Body of pancreas (tissue), 4 donors: ENCODE measurements at regions not wholly inside any gene's neighbourhood (a gene's known extent, or its start where the extent isn't known, plus 50 kb on each side); places are given as distances from the start of the nearest gene placed in this dataset.
"Not testable (repeated sequence)": the region's sequence is repeated elsewhere in the genome, so short reads cannot be mapped to it uniquely, and the experiment has no call there.

Experiments used
- ATAC-seq: fragments of 150-250 bp; one replicate; pipeline ENCODE4 v1.9.1; 2016
- DNase-seq, 4 donors: peaks; one replicate each; pipeline ENCODE4 v3.0.0-alpha.2; 2019
- H3K27ac ChIP-seq, 4 donors: fragments of 200-600 bp; sonication (generic); 1 replicate in 3 of 4; 2 replicates in 1 of 4; pipeline versions ENCODE4 v1.5.1 to v1.6.1; 2016 to 2019; ENCODE audit warnings: mild to moderate bottlenecking in 1 of 4, mixed read lengths in 1 of 4, moderate library complexity in 1 of 4
- H3K27me3 ChIP-seq, 2 donors: fragments of 200-600 bp; sonication (generic); one replicate each; pipeline ENCODE4 v1.6.0; 2016; ENCODE audit warnings: mild to moderate bottlenecking in 1 of 2
- H3K36me3 ChIP-seq, 2 donors: fragments of 200-600 bp; sonication (generic); replicated peaks in 1 of 2; 2 replicates each; pipeline ENCODE4 v1.5.1; 2016; ENCODE audit warnings: low read depth in 2 of 2; ENCODE audit not compliant: insufficient read depth in 1 of 2
- H3K4me1 ChIP-seq: fragments of 200-600 bp; sonication (generic); one replicate; pipeline ENCODE4 v1.6.0; 2016
- H3K4me3 ChIP-seq, 2 donors: fragments of 200-600 bp; sonication (generic); 1 replicate in 1 of 2; 2 replicates in 1 of 2; pipeline ENCODE4 v1.5.1; 2016 to 2019
- H3K9me3 ChIP-seq, 3 donors: fragments of 200-600 bp; sonication (generic); 1 replicate in 2 of 3; 2 replicates in 1 of 3; pipeline ENCODE4 v1.5.1; 2016
- CTCF ChIP-seq, 7 experiments: fragments of 450-650 bp in 4 of 7; fragments of 200-600 bp in 3 of 7; sonication (generic) in 3 of 7; IDR thresholded peaks; one replicate each; pipeline ENCODE4 v1.5.1; 2016 to 2019; ENCODE audit warnings: antibody characterized with exemption in 7 of 7
- POLR2A ChIP-seq, 3 donors: fragments of 450-650 bp; IDR thresholded peaks; one replicate each; pipeline ENCODE4 v1.6.1; 2016; ENCODE audit warnings: antibody characterized with exemption in 3 of 3, mild to moderate bottlenecking in 2 of 3
- WGBS, 2 donors: methylation state at CpG; one replicate each; pipeline ENCODE4 v1.1.5; 2017; 5-methylcytosine and 5-hydroxymethylcytosine counted together
- intact Hi-C: fragments of 100-400 bp; cut with DNase I; formaldehyde crosslinking; loops from one replicate; pipeline ENCODE4 v1.15.1; 2023

- no peak overlapping the region for H3K4me3 ChIP-seq
- ATAC-seq (no peak), DNase-seq (no peak)
- WGBS, 2 donors: 45 to 48% methylated on average over 5 of the region's 5 CpGs
- no peak overlapping the region for H3K27ac ChIP-seq
- H3K27me3 ChIP-seq: no peaks in the 10 kb centered on the region
- H3K9me3 ChIP-seq: no peaks in the 10 kb centered on the region
- TF ChIP-seq POLR2A (IDR thresholded peaks at IDR 0.05) (no peak), CTCF (IDR thresholded peaks at IDR 0.05) (no peak)
- intact Hi-C loops: no loop called here
- no peaks in the 10 kb centered on the region for H3K4me1 ChIP-seq
- H3K36me3 ChIP-seq: no peaks in the 10 kb centered on the region
Observed at GRCh38 chr10:100645091-100645490, 100.3 kb upstream of the PAX2 start.

- DNase-seq: no peak
- H3K36me3 ChIP-seq: no peaks in the 10 kb centered on the region
- H3K27ac ChIP-seq: no peak overlapping the region
- intact Hi-C loops: no loop called here
- H3K27me3 ChIP-seq: no peaks in the 10 kb centered on the region
- no peaks in the 10 kb centered on the region for H3K9me3 ChIP-seq
- TF ChIP-seq POLR2A (IDR thresholded peaks at IDR 0.05) (no peak), CTCF (IDR thresholded peaks at IDR 0.05) (no peak)
- H3K4me3 ChIP-seq: no peak overlapping the region
- WGBS, 2 donors: 30 to 32% methylated on average over 12 of the region's 12 CpGs
- H3K4me1 ChIP-seq: no peaks in the 10 kb centered on the region
- no peak for ATAC-seq
Observed at GRCh38 chr10:100645613-100646392, 99.6 kb upstream of the PAX2 start.

- 68 to 69% methylated on average over 2 of the region's 2 CpGs for WGBS, 2 donors
- DNase-seq: no peak
- Histone ChIP-seq H3K36me3 (no peaks in the 10 kb centered on the region), H3K4me1 (no peaks in the 10 kb centered on the region), H3K9me3 (no peaks in the 10 kb centered on the region), H3K27ac (no peak overlapping the region), H3K27me3 (peaks cover 0 to 5% of the 10 kb centered on the region in 2 donors), H3K4me3 (no peak overlapping the region)
- no peak for TF ChIP-seq CTCF (IDR thresholded peaks at IDR 0.05)
- TF ChIP-seq POLR2A (IDR thresholded peaks at IDR 0.05): no peak
- intact Hi-C loops: no loop called here
- ATAC-seq: no peak
Observed at GRCh38 chr10:100647928-100648327, 97.5 kb upstream of the PAX2 start.

- intact Hi-C loops: no loop called here
- ATAC-seq: no peak
- Histone ChIP-seq H3K9me3 (no peaks in the 10 kb centered on the region), H3K27ac (no peak overlapping the region), H3K36me3 (no peaks in the 10 kb centered on the region), H3K4me3 (no peak overlapping the region), H3K4me1 (peaks cover 21% of the 10 kb centered on the region), H3K27me3 (peaks cover 0 to 16% of the 10 kb centered on the region in 2 donors)
- 77% methylated on average over 7 of the region's 7 CpGs for WGBS, 2 donors
- no peak for DNase-seq
- TF ChIP-seq CTCF (IDR thresholded peaks at IDR 0.05) (no peak), POLR2A (IDR thresholded peaks at IDR 0.05) (no peak)
Observed at GRCh38 chr10:100650693-100651092, 94.7 kb upstream of the PAX2 start.

GRCh38 chr10:100651099-100651498 is 94.3 kb upstream of the PAX2 start:
- intact Hi-C loops, H3K36me3 ChIP-seq, H3K4me3 ChIP-seq, DNase-seq, H3K27ac ChIP-seq, H3K9me3 ChIP-seq, ATAC-seq: not testable (repeated sequence)
- Histone ChIP-seq H3K4me1 (peaks cover 25% of the 10 kb centered on the region), H3K27me3 (peaks cover 0 to 20% of the 10 kb centered on the region in 2 donors)
- WGBS, 2 donors: 88% methylated on average over 3 of the region's 3 CpGs
